ENCODE measurements at regions not wholly inside any gene's neighbourhood (a gene's known extent, or its start where the extent isn't known, plus 50 kb on each side); places are given as distances from the start of the nearest gene placed in this dataset.
"Not testable (repeated sequence)": the region's sequence is repeated elsewhere in the genome, so short reads cannot be mapped to it uniquely, and the experiment has no call there.

- H3K4me3 Mint-ChIP-seq; H3K9me3 Mint-ChIP-seq; DNase-seq; intact Hi-C loops (cut with micrococcal nuclease); H3K27me3 Mint-ChIP-seq (ENCODE audit: low read depth); H3K27ac Mint-ChIP-seq; CTCF ChIA-PET: not testable (repeated sequence)
- Mint-ChIP-seq H3K36me3 (ENCODE audit: low read depth) (peaks cover 19% of the 10 kb centered on the region), H3K4me1 (ENCODE audit: low read depth) (peaks cover 34% of the 10 kb centered on the region)
These were observed 230.4 kb upstream of the PLGLB2 start for GRCh38 chr2:87517438-87517837.

GRCh38 chr2:87518066-87518465 lies 229.8 kb upstream of the PLGLB2 start:
- H3K9me3 Mint-ChIP-seq; H3K27me3 Mint-ChIP-seq (ENCODE audit: low read depth); CTCF ChIA-PET; intact Hi-C loops (cut with micrococcal nuclease); H3K4me3 Mint-ChIP-seq; DNase-seq; H3K27ac Mint-ChIP-seq: not testable (repeated sequence)
- Mint-ChIP-seq H3K4me1 (ENCODE audit: low read depth) (peaks cover 37% of the 10 kb centered on the region), H3K36me3 (ENCODE audit: low read depth) (peaks cover 20% of the 10 kb centered on the region)

- intact Hi-C loops (cut with micrococcal nuclease); H3K9me3 Mint-ChIP-seq; H3K4me3 Mint-ChIP-seq; DNase-seq; H3K27me3 Mint-ChIP-seq (ENCODE audit: low read depth); CTCF ChIA-PET: not testable (repeated sequence)
- Mint-ChIP-seq H3K4me1 (ENCODE audit: low read depth) (peaks cover 40% of the 10 kb centered on the region), H3K27ac (peak overlapping the region; percentile 46), H3K36me3 (ENCODE audit: low read depth) (peaks cover 22% of the 10 kb centered on the region)
These were observed 229.3 kb upstream of the PLGLB2 start for GRCh38 chr2:87518547-87518946.

GRCh38 chr2:87519158-87520011 lies 228.5 kb upstream of the PLGLB2 start:
- CTCF ChIA-PET; H3K27ac Mint-ChIP-seq; H3K27me3 Mint-ChIP-seq (ENCODE audit: low read depth); H3K4me3 Mint-ChIP-seq; H3K9me3 Mint-ChIP-seq; intact Hi-C loops (cut with micrococcal nuclease); DNase-seq: not testable (repeated sequence)
- Mint-ChIP-seq H3K36me3 (ENCODE audit: low read depth) (peaks cover 22% of the 10 kb centered on the region), H3K4me1 (ENCODE audit: low read depth) (peaks cover 40% of the 10 kb centered on the region)

- DNase-seq: peak; percentile 78
- H3K9me3 Mint-ChIP-seq; H3K27me3 Mint-ChIP-seq (ENCODE audit: low read depth); intact Hi-C loops (cut with micrococcal nuclease); H3K4me3 Mint-ChIP-seq; CTCF ChIA-PET: not testable (repeated sequence)
- H3K27ac Mint-ChIP-seq: peak overlapping the region; percentile 75
- peaks cover 38% of the 10 kb centered on the region for H3K4me1 Mint-ChIP-seq (ENCODE audit: low read depth)
- peaks cover 19% of the 10 kb centered on the region for H3K36me3 Mint-ChIP-seq (ENCODE audit: low read depth)
These were observed 226.8 kb upstream of the PLGLB2 start for GRCh38 chr2:87521057-87521456.

GRCh38 chr2:87521489-87521888 lies 226.4 kb upstream of the PLGLB2 start:
- CTCF ChIA-PET: not testable (repeated sequence)

GRCh38 chr2:87524619-87525188 lies 223.2 kb upstream of the PLGLB2 start:
- H3K4me3 Mint-ChIP-seq; intact Hi-C loops (cut with micrococcal nuclease); CTCF ChIA-PET; H3K27me3 Mint-ChIP-seq (ENCODE audit: low read depth); H3K9me3 Mint-ChIP-seq: not testable (repeated sequence)
- Mint-ChIP-seq H3K27ac (peak overlapping the region; percentile 78), H3K36me3 (ENCODE audit: low read depth) (peaks cover 14% of the 10 kb centered on the region), H3K4me1 (ENCODE audit: low read depth) (peaks cover 27% of the 10 kb centered on the region)
- peak; percentile 31 for DNase-seq

More at GRCh38 chr2:87521489-87521888, 226.4 kb upstream of the PLGLB2 start:
- H3K27ac Mint-ChIP-seq: peak overlapping the region; percentile 75
- H3K36me3 Mint-ChIP-seq (ENCODE audit: low read depth): peaks cover 19% of the 10 kb centered on the region
- H3K4me3 Mint-ChIP-seq; intact Hi-C loops (cut with micrococcal nuclease); H3K9me3 Mint-ChIP-seq; DNase-seq; H3K27me3 Mint-ChIP-seq (ENCODE audit: low read depth): not testable (repeated sequence)
- H3K4me1 Mint-ChIP-seq (ENCODE audit: low read depth): peaks cover 37% of the 10 kb centered on the region

- CTCF ChIA-PET; intact Hi-C loops (cut with micrococcal nuclease); H3K4me3 Mint-ChIP-seq; H3K9me3 Mint-ChIP-seq; H3K27ac Mint-ChIP-seq; H3K27me3 Mint-ChIP-seq (ENCODE audit: low read depth): not testable (repeated sequence)
- peaks cover 14% of the 10 kb centered on the region for H3K36me3 Mint-ChIP-seq (ENCODE audit: low read depth)
- DNase-seq: peak; percentile 35
- peaks cover 25% of the 10 kb centered on the region for H3K4me1 Mint-ChIP-seq (ENCODE audit: low read depth)
These were observed 222.3 kb upstream of the PLGLB2 start for GRCh38 chr2:87525497-87525991.

- CTCF ChIA-PET; intact Hi-C loops (cut with micrococcal nuclease); DNase-seq; H3K4me3 Mint-ChIP-seq; H3K27me3 Mint-ChIP-seq (ENCODE audit: low read depth); H3K9me3 Mint-ChIP-seq; H3K27ac Mint-ChIP-seq: not testable (repeated sequence)
- H3K4me1 Mint-ChIP-seq (ENCODE audit: low read depth): peaks cover 22% of the 10 kb centered on the region
- peaks cover 14% of the 10 kb centered on the region for H3K36me3 Mint-ChIP-seq (ENCODE audit: low read depth)
These were observed 221.6 kb upstream of the PLGLB2 start for GRCh38 chr2:87526258-87526657.

GRCh38 chr2:87531968-87532715 lies 215.7 kb upstream of the PLGLB2 start:
- H3K9me3 Mint-ChIP-seq, CTCF ChIA-PET: not testable (repeated sequence)

GRCh38 chr2:87533390-87534272 lies 214.3 kb upstream of the PLGLB2 start:
- H3K27ac Mint-ChIP-seq; CTCF ChIA-PET; H3K9me3 Mint-ChIP-seq; H3K4me3 Mint-ChIP-seq; H3K27me3 Mint-ChIP-seq (ENCODE audit: low read depth); H3K36me3 Mint-ChIP-seq (ENCODE audit: low read depth); intact Hi-C loops (cut with micrococcal nuclease); DNase-seq: not testable (repeated sequence)
- H3K4me1 Mint-ChIP-seq (ENCODE audit: low read depth): peaks cover 15% of the 10 kb centered on the region

More at GRCh38 chr2:87531968-87532715, 215.7 kb upstream of the PLGLB2 start:
- H3K4me3 Mint-ChIP-seq; H3K27me3 Mint-ChIP-seq (ENCODE audit: low read depth); H3K36me3 Mint-ChIP-seq (ENCODE audit: low read depth); DNase-seq; intact Hi-C loops (cut with micrococcal nuclease); H3K27ac Mint-ChIP-seq: not testable (repeated sequence)
- H3K4me1 Mint-ChIP-seq (ENCODE audit: low read depth): peaks cover 13% of the 10 kb centered on the region

Measured in activated naive CD4-positive, alpha-beta T cell treated with anti-CD3 and anti-CD28 coated beads for 36 hours (primary cell).